ENCODE measurements at regions not wholly inside any gene's neighbourhood (a gene's known extent, or its start where the extent isn't known, plus 50 kb on each side); places are given as distances from the start of the nearest gene placed in this dataset.

- TF ChIP-seq CTCF (conservative IDR thresholded peaks at IDR 0.05; ENCODE audit: low read depth in 2 of 2) (no peak), EZH2phosphoT487 (IDR thresholded peaks at IDR 0.05; ENCODE audit: unreplicated experiment) (no peak), REST (IDR thresholded peaks at IDR 0.05; ENCODE audit: unreplicated experiment) (no peak), EZH2 (IDR thresholded peaks at IDR 0.05; ENCODE audit: low read depth, unreplicated experiment) (no peak), ZNF462 (CRISPR knock-in tag; IDR thresholded peaks at IDR 0.05) (no peak), POLR2AphosphoS5 (IDR thresholded peaks at IDR 0.05; ENCODE audit: low read depth) (no peak), NANOG (IDR thresholded peaks at IDR 0.05; ENCODE audit: borderline replicate concordance) (no peak), ZNF114 (CRISPR knock-in tag; IDR thresholded peaks at IDR 0.05) (no peak), CREB1 (CRISPR knock-in tag; IDR thresholded peaks at IDR 0.05; ENCODE audit: low read depth) (no peak), JUNB (IDR thresholded peaks at IDR 0.05; ENCODE audit: unreplicated experiment) (no peak), ETS1 (IDR thresholded peaks at IDR 0.05) (no peak), ZNF331 (CRISPR knock-in tag; IDR thresholded peaks at IDR 0.05; ENCODE audit: low read depth) (no peak), STAT1 (IDR thresholded peaks at IDR 0.05; ENCODE audit: unreplicated experiment) (no peak)
Observed at GRCh38 chr2:18084376-18084775, 205.9 kb downstream of the KCNS3 start.
